Fibroblast of the aortic adventitia (primary cell): ENCODE measurements at regions not wholly inside any gene's neighbourhood (a gene's known extent, or its start where the extent isn't known, plus 50 kb on each side); places are given as distances from the start of the nearest gene placed in this dataset.

ENCODE experiments used
- DNase-seq: peaks from one replicate; pipeline ENCODE4 v3.0.0-alpha.2; 2010; ENCODE audit warnings: low read depth
- H3K4me3 ChIP-seq: 2 replicates; pipeline ENCODE4 v1.5.1; 2011; ENCODE audit warnings: low read depth, mild to moderate bottlenecking, control low read depth, low read length, moderate library complexity
- CTCF ChIP-seq: IDR thresholded peaks from 2 replicates; pipeline ENCODE4 v1.5.1; 2011; ENCODE audit warnings: mild to moderate bottlenecking, low read length, control low read depth, inconsistent platforms; ENCODE audit not compliant: insufficient read depth

GRCh38 chr6:110039364-110039980, 61.4 kb downstream of the GPR6 start:
- peak; percentile 96 for TF ChIP-seq CTCF
- H3K4me3 ChIP-seq, result peak overlapping the region; percentile 46
- peak; percentile 92 for DNase-seq

GRCh38 chr6:110039981-110040383, 61.9 kb downstream of the GPR6 start:
- DNase-seq, result peak; percentile 36
- TF ChIP-seq CTCF, result peak; percentile 45
- H3K4me3 ChIP-seq, result peak overlapping the region; percentile 46

GRCh38 chr6:110040716-110041115, 62.6 kb downstream of the GPR6 start:
- H3K4me3 ChIP-seq, result no peak overlapping the region
- TF ChIP-seq CTCF, result no peak
- DNase-seq, result no peak

- no peak overlapping the region for H3K4me3 ChIP-seq
- DNase-seq, result no peak
- TF ChIP-seq CTCF, result no peak
These were observed 63.0 kb downstream of the GPR6 start for GRCh38 chr6:110041126-110041525.

GRCh38 chr6:110041830-110042229, 63.7 kb downstream of the GPR6 start:
- TF ChIP-seq CTCF, result no peak
- H3K4me3 ChIP-seq, result no peak overlapping the region
- DNase-seq, result no peak

- TF ChIP-seq CTCF, result no peak
- no peak for DNase-seq
- no peak overlapping the region for H3K4me3 ChIP-seq
These were observed 64.7 kb downstream of the GPR6 start for GRCh38 chr6:110042670-110043296.

- no peak for TF ChIP-seq CTCF
- no peak overlapping the region for H3K4me3 ChIP-seq
- no peak for DNase-seq
These were observed 65.4 kb downstream of the GPR6 start for GRCh38 chr6:110043366-110043994.
